Panc1 (cell line): ENCODE measurements at regions not wholly inside any gene's neighbourhood (a gene's known extent, or its start where the extent isn't known, plus 50 kb on each side); places are given as distances from the start of the nearest gene placed in this dataset.

Source experiments
- ATAC-seq: fragments of 200-7000 bp; cut with Tn5 transposase; 2 replicates; pipeline ENCODE4 v1.9.1; 2020; ENCODE audit warnings: mild to moderate bottlenecking, moderate library complexity
- BruUV-seq: library from RNA; stranded (reverse); fragments of 400-500 nt; replicated peaks from 2 replicates; lab custom pipeline; 2021; lab: Mats Ljungman, UMichigan
- CTCF ChIA-PET: fragments of 300-600 bp; sonication (Branson Sonifier 250); formaldehyde crosslinking; loops from one replicate; lab custom pipeline; 2022; ENCODE audit warnings: antibody characterized with exemption; lab: Charles Lee
- POLR2A ChIA-PET: fragments of 300-600 bp; sonication (Branson Sonifier 250); formaldehyde crosslinking; loops from one replicate; lab custom pipeline; 2022; ENCODE audit warnings: antibody characterized with exemption; lab: Charles Lee
- DNase-seq: peaks from one replicate; pipeline ENCODE4 v3.0.0-alpha.2; 2010; ENCODE audit warnings: low read depth, low spot score
- H3K27ac ChIP-seq: 2 replicates; pipeline ENCODE4 v1.5.1; 2011; ENCODE audit warnings: mild to moderate bottlenecking, low read length, inconsistent platforms
- H3K27me3 ChIP-seq: fragments of 200-500 bp; sonication (Bioruptor generic); 2 replicates; pipeline ENCODE4 v1.6.0; 2014; ENCODE audit warnings: low read length, inconsistent platforms; ENCODE audit not compliant: control insufficient read depth, insufficient read depth
- H3K36me3 ChIP-seq: fragments of 200-500 bp; sonication (Bioruptor generic); 2 replicates; pipeline ENCODE4 v1.5.1; 2014; ENCODE audit warnings: inconsistent platforms, mild to moderate bottlenecking, low read length, moderate library complexity; ENCODE audit not compliant: control insufficient read depth, insufficient read depth
- H3K4me1 ChIP-seq: 2 replicates; pipeline ENCODE4 v1.5.1; 2011; ENCODE audit warnings: inconsistent platforms, mild to moderate bottlenecking, low read length, moderate library complexity; ENCODE audit not compliant: control insufficient read depth, insufficient read depth
- H3K4me3 ChIP-seq, 2 experiments: 2 replicates each; pipeline ENCODE4 v1.5.1; 2011 to 2012; ENCODE audit warnings: low read depth in 2 of 2, low read length in 2 of 2, mild to moderate bottlenecking in 2 of 2, inconsistent platforms in 1 of 2, moderate library complexity in 1 of 2
- H3K9me3 ChIP-seq: fragments of 200-500 bp; sonication (Bioruptor generic); 2 replicates; pipeline ENCODE4 v1.5.1; 2014; ENCODE audit warnings: low read depth, mild to moderate bottlenecking, inconsistent platforms, low read length, moderate library complexity; ENCODE audit not compliant: control insufficient read depth, insufficient read depth
- CTCF ChIP-seq: fragments of 450-650 bp; IDR thresholded peaks from 2 replicates; pipeline ENCODE4 v1.5.1; 2017; ENCODE audit warnings: mild to moderate bottlenecking
- POLR2AphosphoS5 ChIP-seq: IDR thresholded peaks from 2 replicates; pipeline ENCODE4 v1.6.1; 2012; ENCODE audit warnings: mild to moderate bottlenecking, low read depth, low read length, moderate library complexity
- SIN3A ChIP-seq: IDR thresholded peaks from 2 replicates; pipeline ENCODE4 v1.6.1; 2012; ENCODE audit warnings: low read depth, mild to moderate bottlenecking, low read length, moderate library complexity, borderline replicate concordance; ENCODE audit not compliant: insufficient read depth
- TCF7L2 ChIP-seq: IDR thresholded peaks from 2 replicates; pipeline ENCODE4 v1.6.1; 2011; ENCODE audit warnings: mild to moderate bottlenecking, low read depth, low read length, inconsistent platforms
- in situ Hi-C: cut with HindIII; loops from 2 replicates; pipeline ENCODE4 v1.10.0; 2016; ENCODE audit warnings: low sequenced_read_pairs, low pct_unique_long_range_greater_than_20kb
- intact Hi-C: fragments of 100-400 bp; cut with micrococcal nuclease; formaldehyde crosslinking; loops from one replicate; pipeline ENCODE4 v1.10.0; 2022; ENCODE audit not compliant: unreplicated experiment
- TF ChIP-seq, protein P1 (sequence below), 2 experiments: IDR thresholded peaks; 2 replicates each; pipeline ENCODE4 v1.6.1; 2011 to 2012; ENCODE audit warnings: low read depth in 2 of 2, control low read depth in 1 of 2, low read length in 1 of 2, mild to moderate bottlenecking in 1 of 2, moderate library complexity in 1 of 2; ENCODE audit not compliant: insufficient read depth in 1 of 2

- H3K36me3 ChIP-seq: no peaks in the 10 kb centered on the region
- ChIA-PET CTCF (no interaction called here), POLR2A (no interaction called here)
- in situ Hi-C loops: no loop called here
- no TSS peak for BruUV-seq
- no peaks in the 10 kb centered on the region for H3K9me3 ChIP-seq
- intact Hi-C loops: no loop called here
- H3K27me3 ChIP-seq: no peaks in the 10 kb centered on the region
- ATAC-seq: no peak
- no peak overlapping the region for H3K4me3 ChIP-seq
- H3K4me1 ChIP-seq: no peaks in the 10 kb centered on the region
- DNase-seq: no peak
- no peak overlapping the region for H3K27ac ChIP-seq
- TF ChIP-seq SIN3A (no peak), TCF7L2 (no peak), CTCF (no peak)
Measured at GRCh38 chr20:39898467-39898852, 790.6 kb downstream of the MAFB start.

- CTCF ChIA-PET: no interaction called here
- BruUV-seq: no TSS peak
- intact Hi-C loops (no loop called here), in situ Hi-C loops (no loop called here)
- DNase-seq: no peak
- Histone ChIP-seq H3K27ac (no peak overlapping the region), H3K27me3 (no peaks in the 10 kb centered on the region), H3K36me3 (no peaks in the 10 kb centered on the region), H3K4me1 (no peaks in the 10 kb centered on the region), H3K9me3 (no peaks in the 10 kb centered on the region), H3K4me3 (no peak overlapping the region)
- TF ChIP-seq SIN3A (no peak), CTCF (no peak), TCF7L2 (no peak), POLR2AphosphoS5 (no peak)
- TF ChIP-seq, protein P1, sequence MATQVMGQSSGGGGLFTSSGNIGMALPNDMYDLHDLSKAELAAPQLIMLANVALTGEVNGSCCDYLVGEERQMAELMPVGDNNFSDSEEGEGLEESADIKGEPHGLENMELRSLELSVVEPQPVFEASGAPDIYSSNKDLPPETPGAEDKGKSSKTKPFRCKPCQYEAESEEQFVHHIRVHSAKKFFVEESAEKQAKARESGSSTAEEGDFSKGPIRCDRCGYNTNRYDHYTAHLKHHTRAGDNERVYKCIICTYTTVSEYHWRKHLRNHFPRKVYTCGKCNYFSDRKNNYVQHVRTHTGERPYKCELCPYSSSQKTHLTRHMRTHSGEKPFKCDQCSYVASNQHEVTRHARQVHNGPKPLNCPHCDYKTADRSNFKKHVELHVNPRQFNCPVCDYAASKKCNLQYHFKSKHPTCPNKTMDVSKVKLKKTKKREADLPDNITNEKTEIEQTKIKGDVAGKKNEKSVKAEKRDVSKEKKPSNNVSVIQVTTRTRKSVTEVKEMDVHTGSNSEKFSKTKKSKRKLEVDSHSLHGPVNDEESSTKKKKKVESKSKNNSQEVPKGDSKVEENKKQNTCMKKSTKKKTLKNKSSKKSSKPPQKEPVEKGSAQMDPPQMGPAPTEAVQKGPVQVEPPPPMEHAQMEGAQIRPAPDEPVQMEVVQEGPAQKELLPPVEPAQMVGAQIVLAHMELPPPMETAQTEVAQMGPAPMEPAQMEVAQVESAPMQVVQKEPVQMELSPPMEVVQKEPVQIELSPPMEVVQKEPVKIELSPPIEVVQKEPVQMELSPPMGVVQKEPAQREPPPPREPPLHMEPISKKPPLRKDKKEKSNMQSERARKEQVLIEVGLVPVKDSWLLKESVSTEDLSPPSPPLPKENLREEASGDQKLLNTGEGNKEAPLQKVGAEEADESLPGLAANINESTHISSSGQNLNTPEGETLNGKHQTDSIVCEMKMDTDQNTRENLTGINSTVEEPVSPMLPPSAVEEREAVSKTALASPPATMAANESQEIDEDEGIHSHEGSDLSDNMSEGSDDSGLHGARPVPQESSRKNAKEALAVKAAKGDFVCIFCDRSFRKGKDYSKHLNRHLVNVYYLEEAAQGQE (IDR thresholded peaks at IDR 0.05; ENCODE audit: insufficient read depth in 1 of 2, low read depth in 2 of 2, low read length in 1 of 2): no peak
- ATAC-seq: no peak
- POLR2A ChIA-PET: no interaction called here
Measured at GRCh38 chr20:39897781-39898466, 791.1 kb downstream of the MAFB start.
